Adrenal gland (tissue), 9 donors: ENCODE measurements at regions not wholly inside any gene's neighbourhood (a gene's known extent, or its start where the extent isn't known, plus 50 kb on each side); places are given as distances from the start of the nearest gene placed in this dataset.
"Not testable (repeated sequence)": the region's sequence is repeated elsewhere in the genome, so short reads cannot be mapped to it uniquely, and the experiment has no call there.

Experiments
- DNase-seq, 7 donors: peaks; one replicate each; pipeline ENCODE4 v3.0.0-alpha.2; 2019 to 2020
- H3K27ac ChIP-seq, 5 donors: fragments of 200-600 bp; sonication (generic) in 4 of 5; 1 replicate in 3 of 5; 2 replicates in 2 of 5; pipeline versions ENCODE4 v1.5.1 to v1.8.0; 2016 to 2020; ENCODE audit warnings: mild to moderate bottlenecking in 1 of 5
- H3K27me3 ChIP-seq: fragments of 200-600 bp; 2 replicates; pipeline ENCODE4 v1.8.0; 2021
- H3K36me3 ChIP-seq, 2 donors: fragments of 200-600 bp; replicated peaks in 1 of 2; 1 replicate in 1 of 2; 2 replicates in 1 of 2; pipeline versions ENCODE4 v1.5.1 to v1.8.0; 2018 to 2022
- H3K4me1 ChIP-seq, 2 donors: fragments of 200-600 bp; replicated peaks in 1 of 2; 1 replicate in 1 of 2; 2 replicates in 1 of 2; pipeline versions ENCODE4 v1.5.1 to v1.8.0; 2018 to 2021
- H3K4me3 ChIP-seq, 4 donors: fragments of 200-600 bp; sonication (generic) in 3 of 4; one replicate each; pipeline ENCODE4 v1.5.1; 2016 to 2018
- H3K9me3 ChIP-seq, 3 donors: fragments of 200-600 bp; sonication (generic) in 1 of 3; replicated peaks in 1 of 3; 1 replicate in 2 of 3; 2 replicates in 1 of 3; pipeline versions ENCODE4 v1.5.1 to v1.8.0; 2016 to 2021
- POLR2A ChIP-seq, 2 donors: fragments of 450-650 bp; IDR thresholded peaks; one replicate each; pipeline ENCODE4 v1.6.1; 2017; ENCODE audit warnings: antibody characterized with exemption in 2 of 2, mild to moderate bottlenecking in 2 of 2, moderate library complexity in 1 of 2
- WGBS, 4 donors: extraction: QIAGEN DNeasy Blood & Tissue Kit in 2 of 4; methylation state at CpG; one replicate each; pipeline versions ENCODE4 v1.1.5 to v1.1.7; 2013 to 2017; 5-methylcytosine and 5-hydroxymethylcytosine counted together
- intact Hi-C, 2 donors: fragments of 100-400 bp; cut with DNase I; formaldehyde crosslinking; loops; one replicate each; pipeline versions ENCODE4 v1.14.1 to v1.15.0; 2022 to 2023
- TF ChIP-seq, protein P1 (sequence below), 6 experiments: fragments of 450-650 bp in 4 of 6; fragments of 200-600 bp in 2 of 6; sonication (generic) in 1 of 6; IDR thresholded peaks; 1 replicate in 5 of 6; 2 replicates in 1 of 6; pipeline versions ENCODE4 v1.5.1 to v1.8.0; 2016 to 2021; ENCODE audit warnings: antibody characterized with exemption in 6 of 6, mild to moderate bottlenecking in 2 of 6, moderate library complexity in 1 of 6
- donor health status: healthy with polysubstance abuse.
- donor health status: Bipolar disorder and iron deficiency.
- donor health status: DM: yes; HTN: yes; CAD: no.
- donor health status: DM: no; HTN: no; CAD: no.
- donor health status: DM: no; HTN: no; CAD: no.

DNA sequence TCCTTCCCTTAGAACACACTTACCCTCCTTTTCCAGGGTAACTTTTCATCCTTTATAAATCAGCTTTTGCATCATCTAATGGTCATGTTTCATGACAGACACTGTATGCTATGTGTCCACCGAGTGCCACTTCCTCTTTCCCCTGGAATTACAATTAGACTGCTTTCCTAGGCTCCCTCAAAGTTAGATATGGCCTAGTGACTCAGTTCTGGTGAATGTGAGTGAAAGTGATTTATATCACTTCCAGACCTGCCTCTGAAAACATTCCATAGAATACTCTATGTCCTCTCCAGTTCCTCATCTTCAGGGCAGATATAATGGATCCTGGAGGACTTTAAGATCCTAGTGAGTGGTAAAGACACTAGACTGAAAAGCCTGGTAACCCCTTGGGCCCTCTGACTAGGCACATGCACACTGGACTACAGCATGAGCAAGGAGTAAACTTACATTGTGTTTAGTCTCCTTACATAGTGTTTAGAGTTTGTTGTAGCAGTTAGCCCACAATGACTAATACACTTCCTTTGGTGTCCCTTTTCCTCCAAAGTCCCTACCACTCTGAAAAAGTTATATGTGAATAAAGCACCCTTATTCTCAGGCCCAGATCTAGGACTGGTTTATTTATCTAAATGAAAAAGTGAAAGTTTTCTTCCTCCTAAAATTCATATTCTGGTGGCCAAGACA lies 59.3 kb downstream of the GPR88 start:
- H3K4me1 ChIP-seq, result peaks cover 0 to 8% of the 10 kb centered on the region in 2 donors
- WGBS, 4 donors, result 43 to 59% (median 51%) methylated on average over 1 of the region's 1 CpG
- no peak overlapping the region for H3K27ac ChIP-seq
- no peak for TF ChIP-seq POLR2A (IDR thresholded peaks at IDR 0.05)
- TF ChIP-seq, protein P1, sequence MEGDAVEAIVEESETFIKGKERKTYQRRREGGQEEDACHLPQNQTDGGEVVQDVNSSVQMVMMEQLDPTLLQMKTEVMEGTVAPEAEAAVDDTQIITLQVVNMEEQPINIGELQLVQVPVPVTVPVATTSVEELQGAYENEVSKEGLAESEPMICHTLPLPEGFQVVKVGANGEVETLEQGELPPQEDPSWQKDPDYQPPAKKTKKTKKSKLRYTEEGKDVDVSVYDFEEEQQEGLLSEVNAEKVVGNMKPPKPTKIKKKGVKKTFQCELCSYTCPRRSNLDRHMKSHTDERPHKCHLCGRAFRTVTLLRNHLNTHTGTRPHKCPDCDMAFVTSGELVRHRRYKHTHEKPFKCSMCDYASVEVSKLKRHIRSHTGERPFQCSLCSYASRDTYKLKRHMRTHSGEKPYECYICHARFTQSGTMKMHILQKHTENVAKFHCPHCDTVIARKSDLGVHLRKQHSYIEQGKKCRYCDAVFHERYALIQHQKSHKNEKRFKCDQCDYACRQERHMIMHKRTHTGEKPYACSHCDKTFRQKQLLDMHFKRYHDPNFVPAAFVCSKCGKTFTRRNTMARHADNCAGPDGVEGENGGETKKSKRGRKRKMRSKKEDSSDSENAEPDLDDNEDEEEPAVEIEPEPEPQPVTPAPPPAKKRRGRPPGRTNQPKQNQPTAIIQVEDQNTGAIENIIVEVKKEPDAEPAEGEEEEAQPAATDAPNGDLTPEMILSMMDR (IDR thresholded peaks at IDR 0.05), result no peak
- DNase-seq, result no peak
- intact Hi-C loops, result no loop called here
- no peaks in the 10 kb centered on the region for H3K36me3 ChIP-seq
- peaks cover 0 to 2% (median 0%) of the 10 kb centered on the region in 3 donors for H3K9me3 ChIP-seq
- H3K4me3 ChIP-seq, result no peak overlapping the region
- H3K27me3 ChIP-seq, result no peaks in the 10 kb centered on the region

DNA sequence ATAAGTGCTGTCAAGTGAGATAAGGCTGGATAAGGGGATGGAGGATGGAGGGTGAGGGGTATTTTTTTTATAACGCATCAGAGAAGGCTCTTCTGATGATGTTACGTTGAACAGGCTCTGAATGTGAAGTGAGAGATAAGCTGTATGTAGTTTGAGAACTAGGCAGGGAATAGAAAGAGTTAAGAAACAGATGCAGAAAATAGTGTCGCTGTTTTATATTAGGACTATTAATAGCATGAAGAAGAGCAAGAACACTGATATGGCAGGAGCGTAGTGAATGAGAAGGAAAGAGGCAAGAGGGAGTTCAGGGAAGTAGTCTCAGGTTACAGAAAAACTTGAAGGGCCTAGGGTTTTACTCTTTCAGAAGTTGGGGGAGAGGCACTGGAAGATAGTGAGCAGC lies 59.8 kb downstream of the GPR88 start:
- H3K27me3 ChIP-seq, result no peaks in the 10 kb centered on the region
- WGBS, 4 donors, result 19 to 26% (median 23%) methylated on average over 4 of the region's 4 CpGs

DNA sequence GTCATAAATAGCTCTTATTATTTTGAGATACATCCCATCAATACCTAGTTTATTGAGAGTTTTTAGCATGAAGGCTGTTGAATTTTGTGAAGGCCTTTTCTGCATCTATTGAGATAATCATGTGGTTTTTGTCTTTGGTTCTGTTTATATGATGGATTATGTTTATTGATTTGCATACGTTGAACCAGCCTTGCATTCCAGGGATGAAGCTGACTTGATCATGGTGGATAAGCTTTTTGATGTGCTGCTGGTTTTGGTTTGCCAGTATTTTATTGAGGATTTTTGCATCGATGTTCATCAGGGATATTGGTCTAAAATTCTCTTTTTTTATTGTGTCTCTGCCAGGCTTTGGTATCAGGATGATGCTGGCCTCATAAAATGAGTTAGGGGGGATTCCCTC lies 62.4 kb downstream of the GPR88 start:
- not testable (repeated sequence) for H3K27me3 ChIP-seq, DNase-seq, H3K4me1 ChIP-seq, H3K4me3 ChIP-seq, H3K27ac ChIP-seq, H3K36me3 ChIP-seq, H3K9me3 ChIP-seq
- intact Hi-C loops, result loop anchor here (10.0 kb wide), 2 partner anchors 136 to 796 kb away; no protein-coding TSS in a partner anchor
- WGBS, 4 donors, result 90 to 97% (median 92%) methylated on average over 2 of the region's 2 CpGs

More for the DNA sequence above, 59.8 kb downstream of the GPR88 start:
- peaks cover 0 to 8% of the 10 kb centered on the region in 2 donors for H3K4me1 ChIP-seq
- no peak overlapping the region for H3K27ac ChIP-seq
- peaks cover 0 to 2% (median 0%) of the 10 kb centered on the region in 3 donors for H3K9me3 ChIP-seq
- no peak for DNase-seq
- H3K4me3 ChIP-seq, result no peak overlapping the region
- TF ChIP-seq, protein P1 (IDR thresholded peaks at IDR 0.05), result no peak
- no peak for TF ChIP-seq POLR2A (IDR thresholded peaks at IDR 0.05)
- intact Hi-C loops, result no loop called here
- no peaks in the 10 kb centered on the region for H3K36me3 ChIP-seq

DNA sequence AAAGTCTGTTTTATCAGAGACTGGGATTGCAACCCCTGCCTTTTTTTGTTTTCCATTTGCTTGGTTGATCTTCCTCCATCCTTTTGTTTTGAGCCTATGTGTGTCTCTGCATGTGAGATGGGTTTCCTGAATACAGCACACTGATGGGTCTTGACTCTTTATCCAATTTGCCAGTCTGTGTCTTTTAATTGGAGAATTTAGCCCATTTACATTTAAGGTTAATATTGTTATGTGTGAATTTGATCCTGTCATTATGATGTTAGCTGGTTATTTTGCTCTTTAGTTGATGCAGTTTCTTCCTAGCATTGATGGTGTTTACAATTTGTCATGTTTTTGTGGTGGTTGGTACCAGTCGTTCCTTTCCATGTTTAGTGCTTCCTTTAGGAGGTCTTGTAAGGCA lies 64.1 kb downstream of the GPR88 start:
- 78 to 83% (median 81%) methylated on average over 1 of the region's 1 CpG for WGBS, 4 donors
- not testable (repeated sequence) for H3K27me3 ChIP-seq, DNase-seq, H3K4me3 ChIP-seq, H3K36me3 ChIP-seq, H3K9me3 ChIP-seq, H3K27ac ChIP-seq
- intact Hi-C loops, result loop anchor here (10.0 kb wide), 2 partner anchors 137 to 797 kb away; no protein-coding TSS in a partner anchor
- H3K4me1 ChIP-seq, result peaks cover 0 to 11% of the 10 kb centered on the region in 2 donors

DNA sequence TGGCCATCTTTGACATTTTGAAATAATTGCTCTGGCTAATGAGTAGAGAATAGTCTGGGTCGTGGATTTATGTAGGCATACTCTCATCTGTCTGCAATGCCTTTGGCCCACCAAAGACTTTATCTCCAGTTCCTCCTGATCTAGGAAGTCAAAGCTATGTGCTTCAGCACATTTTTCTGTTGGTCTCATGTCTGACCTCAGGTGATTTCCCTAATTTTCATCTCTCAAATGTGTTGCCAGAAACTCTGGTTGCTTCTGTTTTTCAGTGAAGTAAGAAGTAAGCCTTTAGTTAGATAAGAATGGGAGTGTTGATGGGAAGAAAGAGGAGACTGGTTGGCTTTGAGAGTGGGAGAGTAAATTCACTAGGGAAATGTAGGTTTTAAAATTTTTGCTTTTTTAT lies 66.4 kb downstream of the GPR88 start:
- H3K9me3 ChIP-seq, result peaks cover 0 to 2% (median 0%) of the 10 kb centered on the region in 3 donors
- H3K27me3 ChIP-seq, result no peaks in the 10 kb centered on the region
- no peaks in the 10 kb centered on the region for H3K36me3 ChIP-seq
- TF ChIP-seq, protein P1 (IDR thresholded peaks at IDR 0.05), result no peak
- TF ChIP-seq POLR2A (IDR thresholded peaks at IDR 0.05), result no peak
- no peak overlapping the region for H3K4me3 ChIP-seq
- WGBS, 4 donors, result 67 to 83% (median 77%) methylated on average over 1 of the region's 1 CpG
- peaks cover 0 to 8% of the 10 kb centered on the region in 2 donors for H3K4me1 ChIP-seq
- H3K27ac ChIP-seq, result no peak overlapping the region
- intact Hi-C loops, result loop anchor here (10.0 kb wide), 2 partner anchors 140 to 800 kb away; no protein-coding TSS in a partner anchor
- DNase-seq, result no peak
